ENCODE measurements at regions not wholly inside any gene's neighbourhood (a gene's known extent, or its start where the extent isn't known, plus 50 kb on each side); places are given as distances from the start of the nearest gene placed in this dataset.

- H3K27me3 ChIP-seq (ENCODE audit: insufficient read depth, low read depth, severe bottlenecking): no peaks in the 10 kb centered on the region
- DNase-seq: no peak
- H3K36me3 ChIP-seq: no peaks in the 10 kb centered on the region
- peaks cover 3% of the 10 kb centered on the region for H3K9me3 ChIP-seq (ENCODE audit: severe bottlenecking)
- no peak for TF ChIP-seq CTCF (IDR thresholded peaks at IDR 0.05; ENCODE audit: low read depth, low read length)
- H3K27ac ChIP-seq: no peak overlapping the region
- no peak overlapping the region for H3K4me3 ChIP-seq (ENCODE audit: low read depth, low read length)
Measured at GRCh38 chr13:105251293-105251692, 1284.2 kb downstream of the EFNB2 start.

- H3K4me3 ChIP-seq (ENCODE audit: low read depth, low read length): no peak overlapping the region
- H3K27me3 ChIP-seq (ENCODE audit: insufficient read depth, low read depth, severe bottlenecking): no peaks in the 10 kb centered on the region
- no peak for DNase-seq
- peaks cover 3% of the 10 kb centered on the region for H3K9me3 ChIP-seq (ENCODE audit: severe bottlenecking)
- TF ChIP-seq CTCF (IDR thresholded peaks at IDR 0.05; ENCODE audit: low read depth, low read length): no peak
- no peaks in the 10 kb centered on the region for H3K36me3 ChIP-seq
- no peak overlapping the region for H3K27ac ChIP-seq
Measured at GRCh38 chr13:105247830-105248229, 1287.6 kb downstream of the EFNB2 start.

- H3K9me3 ChIP-seq (ENCODE audit: severe bottlenecking): peaks cover 3% of the 10 kb centered on the region
- no peak for DNase-seq
- TF ChIP-seq CTCF (IDR thresholded peaks at IDR 0.05; ENCODE audit: low read depth, low read length): no peak
- no peaks in the 10 kb centered on the region for H3K36me3 ChIP-seq
- no peaks in the 10 kb centered on the region for H3K27me3 ChIP-seq (ENCODE audit: insufficient read depth, low read depth, severe bottlenecking)
- H3K27ac ChIP-seq: no peak overlapping the region
- no peak overlapping the region for H3K4me3 ChIP-seq (ENCODE audit: low read depth, low read length)
Measured at GRCh38 chr13:105240371-105240770, 1295.1 kb downstream of the EFNB2 start.

- no peak overlapping the region for H3K4me3 ChIP-seq (ENCODE audit: low read depth, low read length)
- H3K36me3 ChIP-seq: no peaks in the 10 kb centered on the region
- DNase-seq: no peak
- TF ChIP-seq CTCF (IDR thresholded peaks at IDR 0.05; ENCODE audit: low read depth, low read length): no peak
- H3K27ac ChIP-seq: no peak overlapping the region
- no peaks in the 10 kb centered on the region for H3K27me3 ChIP-seq (ENCODE audit: insufficient read depth, low read depth, severe bottlenecking)
- H3K9me3 ChIP-seq (ENCODE audit: severe bottlenecking): peaks cover 3% of the 10 kb centered on the region
Measured at GRCh38 chr13:105232439-105232838, 1303.0 kb downstream of the EFNB2 start.

GRCh38 chr13:105232006-105232405 is 1303.5 kb downstream of the EFNB2 start:
- DNase-seq: no peak
- H3K4me3 ChIP-seq (ENCODE audit: low read depth, low read length): no peak overlapping the region
- no peaks in the 10 kb centered on the region for H3K36me3 ChIP-seq
- H3K27me3 ChIP-seq (ENCODE audit: insufficient read depth, low read depth, severe bottlenecking): no peaks in the 10 kb centered on the region
- TF ChIP-seq CTCF (IDR thresholded peaks at IDR 0.05; ENCODE audit: low read depth, low read length): no peak
- peaks cover 3% of the 10 kb centered on the region for H3K9me3 ChIP-seq (ENCODE audit: severe bottlenecking)
- H3K27ac ChIP-seq: no peak overlapping the region

GRCh38 chr13:105231579-105231978 is 1303.9 kb downstream of the EFNB2 start:
- no peak for DNase-seq
- no peaks in the 10 kb centered on the region for H3K36me3 ChIP-seq
- no peak for TF ChIP-seq CTCF (IDR thresholded peaks at IDR 0.05; ENCODE audit: low read depth, low read length)

More at GRCh38 chr13:105231579-105231978, 1303.9 kb downstream of the EFNB2 start:
- H3K9me3 ChIP-seq (ENCODE audit: severe bottlenecking): peaks cover 3% of the 10 kb centered on the region
- no peak overlapping the region for H3K27ac ChIP-seq
- H3K4me3 ChIP-seq (ENCODE audit: low read depth, low read length): no peak overlapping the region
- H3K27me3 ChIP-seq (ENCODE audit: insufficient read depth, low read depth, severe bottlenecking): no peaks in the 10 kb centered on the region
